ENCODE measurements at regions not wholly inside any gene's neighbourhood (a gene's known extent, or its start where the extent isn't known, plus 50 kb on each side); places are given as distances from the start of the nearest gene placed in this dataset.

- DNase-seq (ENCODE audit: extremely low read depth, low read depth), result no peak
- TF ChIP-seq CTCF (IDR thresholded peaks at IDR 0.05; ENCODE audit: low read depth, low read length), result no peak
These were observed 66.8 kb downstream of the CD24 start for GRCh38 chr6:106907754-106908153.

GRCh38 chr6:106906232-106906631 lies 68.3 kb downstream of the CD24 start:
- TF ChIP-seq CTCF (IDR thresholded peaks at IDR 0.05; ENCODE audit: low read depth, low read length), result no peak
- DNase-seq (ENCODE audit: extremely low read depth, low read depth), result no peak

- TF ChIP-seq CTCF (IDR thresholded peaks at IDR 0.05; ENCODE audit: low read depth, low read length), result no peak
These were observed 71.2 kb downstream of the CD24 start for GRCh38 chr6:106903299-106903698.

GRCh38 chr6:106901062-106901461 lies 73.5 kb downstream of the CD24 start:
- no peak for TF ChIP-seq CTCF (IDR thresholded peaks at IDR 0.05; ENCODE audit: low read depth, low read length)
- DNase-seq (ENCODE audit: extremely low read depth, low read depth), result no peak

More at GRCh38 chr6:106903299-106903698, 71.2 kb downstream of the CD24 start:
- DNase-seq (ENCODE audit: extremely low read depth, low read depth), result no peak

GRCh38 chr6:106899697-106900096 lies 74.8 kb downstream of the CD24 start:
- no peak for TF ChIP-seq CTCF (IDR thresholded peaks at IDR 0.05; ENCODE audit: low read depth, low read length)
- DNase-seq (ENCODE audit: extremely low read depth, low read depth), result no peak

- no peak for DNase-seq (ENCODE audit: extremely low read depth, low read depth)
- TF ChIP-seq CTCF (IDR thresholded peaks at IDR 0.05; ENCODE audit: low read depth, low read length), result no peak
These were observed 76.9 kb downstream of the CD24 start for GRCh38 chr6:106897580-106897979.

GRCh38 chr6:106895703-106896040 lies 78.9 kb downstream of the CD24 start:
- no peak for TF ChIP-seq CTCF (IDR thresholded peaks at IDR 0.05; ENCODE audit: low read depth, low read length)

More at GRCh38 chr6:106895703-106896040, 78.9 kb downstream of the CD24 start:
- DNase-seq (ENCODE audit: extremely low read depth, low read depth), result no peak
